GM11168 (cell line): ENCODE measurements at regions not wholly inside any gene's neighbourhood (a gene's known extent, or its start where the extent isn't known, plus 50 kb on each side); places are given as distances from the start of the nearest gene placed in this dataset.

Experiments used
- in situ Hi-C: fragments of 300-500 bp; cut with MboI; formaldehyde crosslinking; loops from one replicate; pipeline ENCODE4 v1.12.0; 2022; ENCODE audit warnings: low sequenced_read_pairs; ENCODE audit not compliant: unreplicated experiment

DNA sequence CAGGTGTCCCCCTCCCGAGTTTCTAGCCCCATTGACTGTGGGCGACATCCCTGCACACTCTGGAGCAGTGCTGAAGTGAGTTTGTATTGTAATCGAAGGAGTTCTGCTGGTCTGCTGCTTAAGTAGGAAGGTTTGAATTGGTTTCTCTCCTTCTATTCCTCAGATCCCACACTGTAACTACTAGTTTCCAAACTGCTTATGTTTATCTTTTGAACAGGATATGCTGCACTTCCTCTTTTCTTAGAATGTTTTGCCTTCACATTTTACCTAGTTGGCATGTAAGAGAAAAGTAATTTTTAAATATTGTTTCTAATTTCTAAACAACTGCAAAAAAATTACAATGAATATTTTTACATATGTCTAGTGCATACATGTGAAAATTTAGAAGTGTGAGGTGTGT lies 511.8 kb downstream of the KLF12 start:
- in situ Hi-C loops = no loop called here

DNA sequence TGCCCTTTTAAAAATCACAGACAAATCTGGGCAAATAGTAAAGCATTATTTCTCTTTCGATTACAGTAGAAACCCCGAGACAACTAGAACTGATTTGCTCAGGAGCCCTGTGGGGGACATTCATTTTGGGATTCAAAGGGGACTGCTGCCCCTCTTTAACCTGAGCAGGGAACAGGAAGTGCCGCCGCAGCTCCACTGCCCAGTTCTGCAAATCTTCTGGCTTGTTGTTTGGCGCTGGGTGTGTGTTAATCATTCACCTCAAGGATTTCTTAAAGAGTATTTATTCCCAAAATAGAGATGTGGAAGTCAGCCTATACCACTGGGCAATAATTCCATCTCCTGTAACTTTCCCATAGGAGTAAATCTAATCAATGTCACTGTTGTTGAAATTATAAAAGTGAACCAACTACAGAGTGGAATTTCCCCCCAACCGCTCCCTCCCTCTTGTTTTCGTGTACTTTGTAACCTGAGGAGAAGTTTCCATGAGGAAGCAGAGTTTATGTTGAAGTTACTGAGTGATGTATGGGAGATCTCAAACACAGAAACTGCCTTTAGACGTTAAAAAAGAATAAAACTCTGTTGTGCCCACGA lies 515.8 kb downstream of the KLF12 start:
- in situ Hi-C loops = no loop called here

DNA sequence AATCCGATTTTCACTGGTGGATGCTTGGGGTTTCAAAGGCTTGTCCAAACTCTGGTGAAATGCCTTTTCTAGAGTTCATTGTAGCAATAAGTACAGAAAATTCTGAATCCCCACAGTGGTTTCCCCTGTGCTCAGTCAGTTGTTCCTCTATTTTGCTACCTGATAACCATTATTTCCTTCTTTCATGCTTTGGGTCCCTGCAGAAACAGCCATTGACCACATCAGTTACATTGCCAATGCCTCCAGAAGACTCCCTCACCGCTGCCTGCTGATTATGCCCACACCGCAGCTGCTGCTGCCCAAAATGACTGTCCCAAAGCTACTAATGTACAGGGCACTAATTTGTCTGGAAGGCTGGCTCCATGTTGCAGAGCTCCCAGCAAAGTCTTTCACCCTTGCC lies 517.3 kb downstream of the KLF12 start:
- in situ Hi-C loops = no loop called here

DNA sequence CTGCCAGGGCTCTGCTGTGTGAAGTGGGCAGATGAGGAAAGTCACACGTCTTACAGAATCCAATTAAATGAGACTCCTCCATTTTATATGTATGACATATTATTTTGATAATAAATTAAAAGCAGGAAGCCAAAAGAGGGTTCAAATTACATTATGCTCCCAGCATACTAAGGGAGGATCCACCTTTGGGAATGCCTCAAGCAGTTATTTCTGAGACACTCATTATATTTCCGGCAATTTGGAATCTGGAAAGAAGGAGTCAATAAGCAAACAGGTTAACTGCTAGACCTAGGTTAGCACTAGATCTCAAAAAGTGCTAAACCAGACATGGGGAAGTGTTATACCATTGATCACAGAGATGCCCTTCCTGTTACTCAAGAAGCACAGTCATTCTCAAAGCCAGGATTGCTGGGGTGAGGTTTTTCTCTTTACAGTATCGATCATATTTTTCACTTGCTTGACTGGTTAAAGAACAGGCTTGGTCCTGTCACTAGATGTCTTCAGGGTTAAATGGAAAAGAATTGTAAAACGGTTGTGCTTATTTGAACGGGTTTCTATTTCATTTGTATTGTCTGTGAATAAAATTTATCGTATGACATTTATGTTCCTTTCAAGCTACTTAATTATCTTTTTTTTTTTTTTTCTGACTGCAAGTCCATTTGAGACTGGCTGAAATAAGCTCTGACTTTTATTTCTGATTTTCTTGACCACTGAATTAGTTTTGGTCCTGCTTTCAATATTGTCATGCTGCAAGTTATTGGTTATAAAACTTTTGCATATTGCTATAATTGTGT lies 523.2 kb downstream of the KLF12 start:
- in situ Hi-C loops = no loop called here

DNA sequence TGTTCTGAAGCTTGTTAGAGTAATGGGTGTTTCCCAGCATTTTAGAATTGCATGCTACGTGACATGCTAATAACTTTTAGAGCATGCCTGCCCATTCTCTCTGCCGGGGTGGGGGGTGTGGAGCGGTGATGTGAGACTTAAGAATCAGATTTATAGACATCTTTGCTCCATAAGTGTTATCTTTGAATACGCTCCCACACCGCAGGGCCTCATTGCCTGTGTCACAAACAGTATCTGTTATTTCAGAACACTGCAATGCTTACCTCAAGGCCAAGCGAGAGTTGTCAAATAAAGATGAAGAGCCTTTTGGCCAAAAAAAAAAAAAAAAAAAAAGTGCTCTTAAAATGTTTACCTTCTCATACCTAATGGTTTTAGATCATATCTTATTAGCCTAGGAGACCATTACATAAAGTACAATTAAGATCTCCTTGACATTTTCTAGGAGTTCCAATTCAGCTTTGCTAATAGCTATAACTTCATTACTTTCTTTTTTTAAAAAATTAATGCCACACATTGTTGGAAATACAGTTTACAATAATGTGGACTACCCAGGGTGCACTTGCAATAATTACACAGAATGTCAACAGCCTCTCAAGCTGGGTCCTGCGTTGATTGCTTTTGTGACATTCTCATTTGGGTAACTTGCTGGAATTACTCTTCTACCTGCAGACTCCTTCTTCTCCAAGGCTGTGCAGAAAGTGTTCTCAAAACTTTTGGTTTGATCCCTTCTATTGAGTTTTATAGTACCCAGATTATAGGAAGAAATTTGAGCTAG lies 525.3 kb downstream of the KLF12 start:
- in situ Hi-C loops = no loop called here

DNA sequence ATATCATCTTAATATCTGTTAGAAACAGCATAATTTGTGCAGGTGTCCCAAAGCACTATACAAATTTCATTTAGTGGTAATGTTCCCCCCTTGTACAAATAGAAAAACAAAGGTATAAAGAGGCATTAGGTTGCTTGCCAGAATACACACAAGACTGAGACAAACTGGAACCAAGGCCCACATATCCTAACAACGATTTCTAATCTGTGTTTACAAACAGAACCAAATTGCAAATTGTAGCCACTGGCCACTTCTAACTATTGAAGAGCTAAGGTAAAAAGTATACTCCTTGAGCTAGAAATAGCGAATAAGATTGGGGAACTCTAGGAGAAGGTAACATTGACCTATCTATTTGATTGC lies 526.1 kb downstream of the KLF12 start:
- in situ Hi-C loops = no loop called here

DNA sequence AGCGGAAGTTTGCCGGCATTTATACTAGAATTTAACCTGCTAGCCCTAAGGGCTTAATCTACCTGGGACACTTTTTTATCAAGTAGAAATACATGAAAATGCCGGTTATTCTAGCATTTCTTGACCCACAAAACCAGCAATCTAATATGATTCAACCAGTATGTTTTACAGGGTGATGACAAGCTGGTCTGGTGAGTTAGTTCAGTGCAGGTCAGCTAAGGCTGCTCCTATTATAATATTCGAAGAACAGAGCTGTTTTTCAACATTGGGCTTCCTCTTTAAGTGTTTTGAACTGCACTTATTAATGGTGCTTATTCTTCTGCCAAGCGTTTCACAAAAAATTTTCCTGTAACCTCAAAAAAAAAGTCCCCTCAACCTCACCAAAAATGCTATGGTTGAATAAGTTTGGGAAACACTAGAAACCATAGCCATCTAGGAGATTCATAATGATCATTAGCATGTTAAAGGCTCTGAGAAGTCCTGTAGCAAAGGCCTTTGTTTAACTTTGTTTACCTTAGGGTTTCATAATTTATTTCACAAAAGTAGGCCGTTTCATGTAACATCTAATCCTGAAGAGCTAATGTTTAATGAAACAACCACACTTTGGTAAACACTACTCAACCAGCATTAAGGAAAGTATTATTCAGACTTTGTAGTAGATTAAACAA lies 526.6 kb downstream of the KLF12 start:
- in situ Hi-C loops = no loop called here

DNA sequence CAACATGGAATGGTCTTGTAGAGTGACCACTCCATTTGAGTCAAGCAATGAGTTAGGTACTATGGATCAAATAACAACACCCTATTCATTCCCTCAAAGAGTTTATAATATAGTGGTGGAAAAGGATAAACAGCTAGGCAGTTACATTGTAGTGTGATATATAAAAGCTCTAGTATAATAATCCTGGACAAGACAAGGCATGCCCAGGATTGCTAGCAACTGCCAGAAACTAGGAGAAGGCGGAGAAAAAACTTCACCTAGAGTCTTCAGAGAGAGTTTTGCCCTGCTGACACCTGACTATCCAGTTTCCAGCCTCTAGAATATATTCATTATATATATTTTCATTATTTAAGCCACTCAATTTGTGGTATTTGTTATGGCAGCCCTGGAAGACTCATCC lies 530.6 kb downstream of the KLF12 start:
- in situ Hi-C loops = no loop called here

DNA sequence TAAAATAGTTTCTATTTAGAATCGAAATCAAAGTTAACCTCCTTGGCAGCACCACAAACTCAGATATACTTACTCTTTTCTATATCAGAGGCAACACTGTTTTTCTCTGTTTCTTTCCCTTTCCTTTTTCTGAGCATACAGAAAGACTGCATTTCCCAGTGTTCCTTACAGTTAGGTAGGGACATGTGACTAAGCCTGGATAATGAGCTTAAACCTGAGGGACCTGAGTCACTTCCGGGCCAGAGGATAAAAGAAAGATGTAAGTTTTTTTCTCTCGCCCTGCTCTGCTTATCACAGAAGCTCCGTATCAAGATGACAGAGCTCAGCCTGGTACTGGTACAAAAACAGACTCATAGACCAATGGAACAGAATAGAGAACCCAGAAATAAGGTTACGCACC lies 531.9 kb downstream of the KLF12 start:
- in situ Hi-C loops = no loop called here

DNA sequence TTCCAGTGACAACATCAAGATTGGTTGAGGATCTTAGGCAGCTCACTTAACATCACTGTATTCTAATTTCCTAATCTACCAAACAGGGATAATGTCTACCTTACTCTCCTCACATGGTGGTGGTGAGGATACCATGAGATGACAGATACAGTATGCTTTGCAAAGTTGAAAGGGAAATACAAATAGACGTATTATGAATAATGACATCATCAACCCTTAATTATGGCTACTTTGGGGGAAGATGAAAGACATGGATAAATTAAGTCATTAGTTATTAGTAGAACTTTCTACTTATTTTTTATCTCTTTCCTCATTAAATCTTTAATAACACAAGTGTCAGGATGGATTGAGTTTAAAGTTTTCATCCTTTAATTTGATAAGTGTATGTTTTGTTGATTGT lies 532.5 kb downstream of the KLF12 start:
- in situ Hi-C loops = no loop called here

DNA sequence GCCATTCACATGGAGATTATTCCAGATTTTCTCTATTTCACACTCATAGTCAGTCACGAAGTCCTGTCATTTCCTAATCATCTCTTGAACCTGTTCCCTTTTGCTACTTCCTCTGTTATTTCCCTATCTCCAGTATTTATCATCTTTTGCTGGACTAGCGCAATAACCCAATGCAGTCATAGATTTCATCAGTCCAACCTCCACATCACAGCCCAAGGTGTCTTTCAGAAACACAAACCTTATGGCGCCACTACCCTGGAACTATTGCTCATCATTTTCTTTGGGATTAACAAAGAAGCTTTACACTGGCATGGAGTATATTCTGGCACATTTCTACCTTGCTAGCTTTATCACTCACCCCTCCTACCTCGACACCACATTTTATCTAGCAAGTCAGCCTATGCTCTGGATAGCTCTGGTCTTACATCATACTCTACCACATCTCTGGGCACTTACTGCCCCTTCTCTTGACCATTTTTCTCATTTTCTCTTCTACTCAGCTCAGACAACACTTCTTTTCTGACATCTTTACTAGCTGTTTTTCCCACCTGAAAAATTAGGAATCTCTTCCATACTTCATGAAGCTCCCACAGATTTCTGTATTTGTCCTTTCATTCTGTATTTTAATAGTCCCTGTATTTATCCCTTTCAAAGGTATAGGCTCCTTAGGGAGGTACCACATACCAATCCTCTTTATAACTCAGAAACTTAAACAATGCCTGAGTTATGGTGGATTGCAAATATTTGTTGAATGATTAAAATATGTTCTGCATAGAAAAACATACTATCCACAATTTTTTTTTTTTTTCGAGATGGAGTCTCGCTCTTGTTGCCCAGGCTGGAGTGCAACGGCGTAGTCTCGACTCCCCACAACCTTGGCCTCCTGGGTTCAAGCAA lies 534.7 kb downstream of the KLF12 start:
- in situ Hi-C loops = no loop called here

DNA sequence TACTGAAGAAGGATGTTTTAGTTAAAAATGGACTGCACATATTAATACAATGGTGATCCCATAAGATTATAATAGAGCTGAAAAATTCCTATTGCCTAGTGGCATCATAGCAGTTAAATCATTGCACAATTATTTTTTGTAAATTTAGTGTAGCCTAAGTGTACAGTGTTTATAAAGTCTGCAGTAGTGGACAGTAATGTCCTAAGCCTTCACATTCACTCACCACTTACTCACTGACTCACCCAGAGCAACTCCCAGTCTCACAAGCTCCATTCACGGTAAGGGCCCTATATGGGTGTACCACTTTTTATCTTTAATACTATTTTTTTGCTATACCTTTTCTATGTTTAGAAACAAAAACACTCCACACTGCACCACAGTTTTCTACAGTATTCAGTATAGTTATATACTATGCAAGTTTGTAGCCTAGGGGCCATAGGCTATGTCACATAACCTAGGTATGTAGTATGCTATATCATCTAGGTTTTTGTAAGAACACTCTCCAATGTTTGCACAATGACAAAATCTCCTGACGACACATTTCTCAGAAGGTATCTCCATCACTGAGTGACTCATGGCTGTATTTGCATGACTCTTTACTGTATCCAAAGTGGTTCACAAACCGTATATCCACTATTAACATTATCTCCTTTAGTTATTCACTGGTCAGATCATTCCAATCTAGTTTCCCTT lies 536.0 kb downstream of the KLF12 start:
- in situ Hi-C loops = no loop called here

DNA sequence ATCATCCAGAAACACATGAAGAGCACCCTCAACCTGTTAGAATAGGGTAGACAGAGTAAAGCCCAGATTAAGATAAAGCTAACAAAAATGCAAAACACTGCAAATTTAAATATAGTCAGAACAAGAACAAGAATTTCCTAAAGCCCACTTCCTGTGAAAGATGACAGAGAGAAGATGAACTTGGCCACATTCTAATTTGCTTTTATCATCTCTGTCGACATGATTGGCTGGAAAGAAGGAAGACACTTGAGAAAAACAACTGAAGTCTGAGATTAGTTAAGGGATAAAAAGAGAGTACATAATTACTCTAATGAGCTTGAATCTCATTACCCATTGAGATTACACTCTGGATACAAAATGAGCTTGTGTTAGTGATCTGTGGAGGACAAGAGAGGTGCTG lies 537.6 kb downstream of the KLF5 start:
- in situ Hi-C loops = no loop called here

DNA sequence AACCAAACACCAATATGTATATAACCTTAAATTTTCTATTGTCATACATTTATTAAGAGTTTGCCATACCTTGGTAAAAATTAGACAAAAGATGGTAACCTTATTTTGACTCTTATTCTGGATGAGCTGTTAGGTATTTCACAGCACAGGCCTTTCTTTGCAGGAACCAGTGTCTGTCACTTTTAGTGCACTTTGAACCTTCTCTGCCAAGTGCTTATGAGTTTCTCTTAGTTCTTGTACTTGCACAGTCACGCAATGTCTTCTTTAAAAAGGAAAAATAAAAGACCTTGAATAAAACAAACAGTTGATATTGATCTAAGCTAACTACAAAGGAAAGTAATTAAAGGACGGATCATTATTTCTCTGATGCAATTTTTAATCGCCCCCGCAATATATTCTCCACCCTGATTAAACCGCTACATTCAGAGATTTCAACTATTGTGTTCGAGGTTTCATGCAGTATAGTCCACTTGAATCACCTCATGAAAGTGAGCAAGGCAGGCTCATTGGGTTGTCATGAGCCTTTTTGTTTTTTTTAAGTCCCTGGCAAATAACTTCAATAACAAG lies 534.5 kb downstream of the KLF5 start:
- in situ Hi-C loops = no loop called here

DNA sequence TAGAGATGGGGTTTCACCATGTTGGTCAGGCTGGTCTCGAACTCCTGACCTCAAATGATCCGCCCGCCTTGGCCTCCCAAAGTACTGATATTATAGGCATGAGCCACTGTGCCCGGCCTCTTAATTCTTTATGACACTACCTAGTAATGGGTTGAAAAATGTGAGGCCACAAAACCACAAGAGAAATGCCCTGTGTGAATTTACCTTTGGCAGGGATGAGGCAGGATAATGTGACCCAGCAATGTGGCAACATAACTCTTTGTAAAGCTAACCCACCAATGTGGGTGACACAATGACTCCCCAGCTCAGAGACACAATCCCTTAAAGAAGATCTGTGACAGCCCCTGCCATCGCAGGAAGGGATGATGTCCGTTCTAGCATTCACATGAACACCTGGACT lies 533.1 kb downstream of the KLF5 start:
- in situ Hi-C loops = no loop called here

DNA sequence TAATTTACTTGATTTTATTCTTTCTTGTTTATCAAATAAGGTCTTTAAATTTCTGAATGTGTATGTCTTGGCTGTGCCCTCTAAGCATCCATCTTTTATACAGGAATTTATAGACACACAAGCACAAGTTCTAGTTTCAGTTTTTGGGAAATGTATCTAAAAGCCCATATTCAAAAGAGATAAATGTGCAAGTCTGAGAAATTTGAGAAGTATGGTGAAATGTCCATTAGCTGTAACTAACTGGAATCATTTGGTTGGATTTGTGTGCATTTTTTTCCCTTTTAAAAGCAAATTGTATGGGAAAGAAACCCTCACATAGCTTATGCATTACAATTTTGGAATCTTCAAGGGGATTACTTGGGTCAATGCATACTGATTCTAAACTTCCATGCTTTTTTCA lies 532.0 kb downstream of the KLF5 start:
- in situ Hi-C loops = no loop called here

DNA sequence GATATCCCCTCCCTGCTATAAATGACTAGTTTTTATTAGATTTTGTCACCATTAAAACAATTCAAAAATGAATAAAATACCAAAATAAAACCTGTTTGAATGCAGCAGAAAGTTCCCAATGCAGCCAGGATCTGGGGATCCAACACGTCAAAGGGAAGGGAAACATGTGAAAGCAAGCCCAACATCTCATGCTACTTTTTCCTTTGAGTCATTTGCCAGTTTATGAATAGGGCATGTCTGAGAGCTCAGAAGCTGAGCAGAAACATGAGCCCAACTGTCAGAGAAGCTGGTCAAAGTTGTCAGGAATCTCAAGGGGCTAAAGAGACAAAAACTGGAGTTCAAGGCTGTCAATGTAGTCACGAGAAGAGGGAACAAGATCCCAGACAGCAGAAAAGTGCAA lies 526.4 kb downstream of the KLF5 start:
- in situ Hi-C loops = no loop called here

DNA sequence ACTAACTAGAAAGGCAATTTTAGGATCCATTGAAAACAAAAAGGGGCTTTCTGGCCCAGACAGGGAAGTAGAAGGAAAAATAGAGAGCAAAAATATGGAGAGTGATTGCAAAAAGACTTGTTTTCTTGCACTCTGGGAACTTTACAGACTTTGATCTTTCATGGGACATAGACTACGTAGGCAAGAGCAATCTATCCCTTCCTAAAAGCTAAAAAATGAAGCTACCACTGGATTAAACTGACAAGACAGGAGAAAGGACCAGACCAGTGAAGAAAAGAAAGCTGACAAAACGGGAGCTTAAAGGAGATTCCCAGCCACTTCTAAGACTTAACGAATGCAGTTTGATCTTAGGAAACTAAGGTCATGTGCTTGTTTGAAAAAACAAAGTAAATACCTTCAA lies 524.5 kb downstream of the KLF5 start:
- in situ Hi-C loops = no loop called here
